ENCODE measurements at regions not wholly inside any gene's neighbourhood (a gene's known extent, or its start where the extent isn't known, plus 50 kb on each side); places are given as distances from the start of the nearest gene placed in this dataset.
"Not testable (repeated sequence)": the region's sequence is repeated elsewhere in the genome, so short reads cannot be mapped to it uniquely, and the experiment has no call there.

- DNase-seq (ENCODE audit: low read depth in 2 of 2) = no peak
These were observed 232.5 kb downstream of the GADD45G start for GRCh38 chr9:89837162-89837933.

GRCh38 chr9:89837934-89838310 lies 233.1 kb downstream of the GADD45G start:
- no peak for DNase-seq (ENCODE audit: low read depth in 2 of 2)

- DNase-seq (ENCODE audit: low read depth in 2 of 2) = no peak
These were observed 233.8 kb downstream of the GADD45G start for GRCh38 chr9:89838621-89839020.

GRCh38 chr9:89839449-89839848 lies 234.6 kb downstream of the GADD45G start:
- no peak for DNase-seq (ENCODE audit: low read depth in 2 of 2)

GRCh38 chr9:89839952-89840351 lies 235.1 kb downstream of the GADD45G start:
- DNase-seq (ENCODE audit: low read depth in 2 of 2) = no peak

- DNase-seq (ENCODE audit: low read depth in 2 of 2) = no peak
These were observed 236.6 kb downstream of the GADD45G start for GRCh38 chr9:89841456-89841855.

- no peak for DNase-seq (ENCODE audit: low read depth in 2 of 2)
These were observed 237.5 kb downstream of the GADD45G start for GRCh38 chr9:89842267-89842768.

- no peak for DNase-seq (ENCODE audit: low read depth in 2 of 2)
These were observed 238.3 kb downstream of the GADD45G start for GRCh38 chr9:89843074-89843473.

GRCh38 chr9:89843591-89843990 lies 238.8 kb downstream of the GADD45G start:
- DNase-seq (ENCODE audit: low read depth in 2 of 2) = no peak

GRCh38 chr9:89844075-89844474 lies 239.3 kb downstream of the GADD45G start:
- DNase-seq (ENCODE audit: low read depth in 2 of 2) = no peak

GRCh38 chr9:89844535-89844934 lies 239.7 kb downstream of the GADD45G start:
- no peak for DNase-seq (ENCODE audit: low read depth in 2 of 2)

- peak in 1 of 2 donors; percentile 10 for DNase-seq (ENCODE audit: low read depth in 2 of 2)
These were observed 240.5 kb downstream of the GADD45G start for GRCh38 chr9:89845321-89845720.

GRCh38 chr9:89845862-89846261 lies 241.1 kb downstream of the GADD45G start:
- DNase-seq (ENCODE audit: low read depth in 2 of 2) = no peak

GRCh38 chr9:89848060-89849040 lies 243.5 kb downstream of the GADD45G start:
- no peak for DNase-seq (ENCODE audit: low read depth in 2 of 2)

- DNase-seq (ENCODE audit: low read depth in 2 of 2) = no peak
These were observed 244.3 kb downstream of the GADD45G start for GRCh38 chr9:89849096-89849495.

GRCh38 chr9:89850153-89850552 lies 245.3 kb downstream of the GADD45G start:
- no peak for DNase-seq (ENCODE audit: low read depth in 2 of 2)

GRCh38 chr9:89850631-89851325 lies 246.0 kb downstream of the GADD45G start:
- peak in 1 of 2 donors; percentile 10 for DNase-seq (ENCODE audit: low read depth in 2 of 2)

- DNase-seq (ENCODE audit: low read depth in 2 of 2) = no peak
These were observed 248.3 kb downstream of the GADD45G start for GRCh38 chr9:89853161-89853560.

- no peak for DNase-seq (ENCODE audit: low read depth in 2 of 2)
These were observed 249.1 kb downstream of the GADD45G start for GRCh38 chr9:89853931-89854330.

GRCh38 chr9:89854715-89855475 lies 250.1 kb downstream of the GADD45G start:
- DNase-seq (ENCODE audit: low read depth in 2 of 2) = no peak

GRCh38 chr9:89856296-89856695 lies 251.5 kb downstream of the GADD45G start:
- DNase-seq (ENCODE audit: low read depth in 2 of 2) = not testable (repeated sequence)

Measured in lung microvascular endothelial cell (primary cell).